HEK293 (cell line): ENCODE measurements at regions not wholly inside any gene's neighbourhood (a gene's known extent, or its start where the extent isn't known, plus 50 kb on each side); places are given as distances from the start of the nearest gene placed in this dataset.

Source experiments
- CTCF ChIA-PET: fragments of 350-600 bp; formaldehyde crosslinking; extraction: SDS; loops from one replicate; lab custom pipeline; 2021; ENCODE audit warnings: antibody characterized with exemption; lab: Yijun Ruan, JAX
- POLR2A ChIA-PET: fragments of 300-600 bp; formaldehyde crosslinking; extraction: SDS; loops from one replicate; lab custom pipeline; 2020; ENCODE audit warnings: antibody characterized with exemption, inconsistent platforms; lab: Yijun Ruan, JAX
- H3K27ac ChIP-seq: fragments of 200-500 bp; sonication (Bioruptor generic); 2 replicates; pipeline ENCODE4 v1.5.1; 2014; ENCODE audit warnings: low read depth, low read length, control low read depth, inconsistent platforms; ENCODE audit errors: extremely low read depth
- H3K36me3 ChIP-seq, 2 experiments: fragments of 200-500 bp in 1 of 2; sonication (Bioruptor generic) in 1 of 2; 1 replicate in 1 of 2; 2 replicates in 1 of 2; pipeline ENCODE4 v1.5.1; 2014 to 2017; ENCODE audit warnings: inconsistent platforms in 2 of 2, low read length in 2 of 2; ENCODE audit not compliant: control insufficient read depth in 2 of 2, insufficient read depth in 1 of 2
- H3K4me1 ChIP-seq: fragments of 200-500 bp; sonication (Bioruptor generic); 2 replicates; pipeline ENCODE4 v1.5.1; 2014; ENCODE audit warnings: mild to moderate bottlenecking, low read length, inconsistent platforms; ENCODE audit not compliant: control insufficient read depth, insufficient read depth
- H3K4me3 ChIP-seq: 2 replicates; pipeline ENCODE4 v1.5.1; 2011; ENCODE audit warnings: low read depth, mild to moderate bottlenecking, control low read depth, low read length, moderate library complexity
- H3K9me3 ChIP-seq: fragments of 200-500 bp; sonication (Bioruptor generic); 2 replicates; pipeline ENCODE4 v1.5.1; 2014; ENCODE audit warnings: low read depth, low read length, inconsistent platforms; ENCODE audit not compliant: control insufficient read depth, insufficient read depth
- ELK4 ChIP-seq: IDR thresholded peaks from 2 replicates; pipeline ENCODE4 v1.6.1; 2011; ENCODE audit warnings: mild to moderate bottlenecking, low read depth, low read length, borderline replicate concordance
- HOXD13 ChIP-seq: sonication (generic); formaldehyde crosslinking; IDR thresholded peaks from 2 replicates; pipeline ENCODE4 v1.8.0; 2022; ENCODE audit warnings: missing genetic modification reagents, borderline replicate concordance
- INSM2 ChIP-seq: fragments of 450-650 bp; formaldehyde crosslinking; IDR thresholded peaks from 2 replicates; pipeline ENCODE4 v1.5.1; 2016; ENCODE audit warnings: missing biosample characterization, missing genetic modification characterization
- OSR2 ChIP-seq: fragments of 450-650 bp; formaldehyde crosslinking; IDR thresholded peaks from 2 replicates; pipeline ENCODE4 v1.5.1; 2016; ENCODE audit warnings: missing biosample characterization, missing genetic modification characterization
- PRDM10 ChIP-seq: fragments of 450-650 bp; formaldehyde crosslinking; IDR thresholded peaks from 2 replicates; pipeline ENCODE4 v1.5.1; 2016; ENCODE audit warnings: missing biosample characterization, missing genetic modification characterization
- SP2 ChIP-seq: fragments of 450-650 bp; formaldehyde crosslinking; IDR thresholded peaks from 2 replicates; pipeline ENCODE4 v1.5.1; 2016; ENCODE audit warnings: missing biosample characterization, missing genetic modification characterization
- ZBTB17 ChIP-seq: fragments of 450-650 bp; formaldehyde crosslinking; IDR thresholded peaks from 2 replicates; pipeline ENCODE4 v1.5.1; 2016; ENCODE audit warnings: missing biosample characterization, missing genetic modification characterization
- ZFP69B ChIP-seq: fragments of 450-650 bp; formaldehyde crosslinking; IDR thresholded peaks from 2 replicates; pipeline ENCODE4 v1.5.1; 2016; ENCODE audit warnings: missing biosample characterization, missing genetic modification characterization
- ZNF202 ChIP-seq: fragments of 450-650 bp; formaldehyde crosslinking; IDR thresholded peaks from 2 replicates; pipeline ENCODE4 v1.5.1; 2016; ENCODE audit warnings: missing biosample characterization, missing genetic modification characterization, borderline replicate concordance
- ZNF513 ChIP-seq: fragments of 450-650 bp; IDR thresholded peaks from 2 replicates; pipeline ENCODE4 v1.5.1; 2018; ENCODE audit warnings: missing biosample characterization, missing genetic modification characterization
- ZNF518A ChIP-seq: fragments of 450-650 bp; formaldehyde crosslinking; conservative IDR thresholded peaks from 2 replicates; pipeline ENCODE4 v1.5.1; 2016; ENCODE audit warnings: low read depth, missing biosample characterization, missing genetic modification characterization
- ZNF561 ChIP-seq: fragments of 450-650 bp; IDR thresholded peaks from 2 replicates; pipeline ENCODE4 v1.5.1; 2018; ENCODE audit warnings: missing biosample characterization, missing genetic modification characterization, borderline replicate concordance
- ZNF610 ChIP-seq: fragments of 450-650 bp; formaldehyde crosslinking; IDR thresholded peaks from 2 replicates; pipeline ENCODE4 v1.5.1; 2016; ENCODE audit warnings: missing biosample characterization, missing genetic modification characterization, borderline replicate concordance
- ZNF670 ChIP-seq: fragments of 450-650 bp; formaldehyde crosslinking; IDR thresholded peaks from 2 replicates; pipeline ENCODE4 v1.5.1; 2016; ENCODE audit warnings: missing biosample characterization, missing genetic modification characterization, low read depth
- ZNF776 ChIP-seq: fragments of 450-650 bp; formaldehyde crosslinking; IDR thresholded peaks from 2 replicates; pipeline ENCODE4 v1.5.0; 2017; ENCODE audit warnings: missing biosample characterization, missing genetic modification characterization, borderline replicate concordance

- ChIA-PET CTCF (no interaction called here), POLR2A (interaction anchor here (0.8 to 2.5 kb wide), 3 partner anchors 44 to 69 kb away, joined by 3 to 26 read pairs (median 3); partner anchors contain the start of gene ATF3)
- no peaks in the 10 kb centered on the region for H3K9me3 ChIP-seq
- H3K4me3 ChIP-seq: peak overlapping the region; percentile 61
- TF ChIP-seq ZNF561 (tag by site-specific recombination) (no peak), ZNF202 (tag by site-specific recombination) (peak; percentile 90), ZNF776 (tag by site-specific recombination) (no peak), ZNF513 (tag by site-specific recombination) (no peak), INSM2 (tag by site-specific recombination) (no peak), ZNF518A (tag by site-specific recombination) (no peak)
- H3K27ac ChIP-seq: peak overlapping the region; percentile 47; the same call in 1 of the 2 replicates
- H3K4me1 ChIP-seq: no peaks in the 10 kb centered on the region
- H3K36me3 ChIP-seq: no peaks in the 10 kb centered on the region
Measured at GRCh38 chr1:212557739-212558692, 50.5 kb upstream of the ATF3 start.

- no peaks in the 10 kb centered on the region for H3K9me3 ChIP-seq
- peak overlapping the region; percentile 61 for H3K4me3 ChIP-seq
- CTCF ChIA-PET: interaction anchor here (1.4 kb wide), 1 partner anchor 106 kb away, joined by 5 read pairs; no protein-coding TSS in a partner anchor
- POLR2A ChIA-PET: interaction anchor here (0.6 to 2.5 kb wide), 4 partner anchors 45 to 1747 kb away, joined by 3 to 26 read pairs (median 4); partner anchors contain the start of gene ATF3
- no peaks in the 10 kb centered on the region for H3K36me3 ChIP-seq
- peak overlapping the region; percentile 47; the same call in 1 of the 2 replicates for H3K27ac ChIP-seq
- H3K4me1 ChIP-seq: no peaks in the 10 kb centered on the region
- no peak for TF ChIP-seq ELK4
- TF ChIP-seq OSR2 (tag by site-specific recombination): 0 out of 2 replicates have a peak, but pooled peaks have one; percentile 5
- TF ChIP-seq ZNF670: no peak
- no peak for TF ChIP-seq ZNF610 (tag by site-specific recombination)
- no peak for TF ChIP-seq HOXD13
- peak; percentile 85 for TF ChIP-seq ZBTB17 (tag by site-specific recombination)
- TF ChIP-seq SP2 (tag by site-specific recombination): no peak
- TF ChIP-seq PRDM10: peak; percentile 36; the same call in 1 of the 2 replicates
- TF ChIP-seq ZFP69B (tag by site-specific recombination): peak; percentile 79
Measured at GRCh38 chr1:212558693-212559480, 49.7 kb upstream of the ATF3 start.
